ENCODE measurements at regions not wholly inside any gene's neighbourhood (a gene's known extent, or its start where the extent isn't known, plus 50 kb on each side); places are given as distances from the start of the nearest gene placed in this dataset.

- TF ChIP-seq CTCF (optimal IDR thresholded peaks at IDR 0.05 in 1 of 3, IDR thresholded peaks at IDR 0.05 in 1 of 3, conservative IDR thresholded peaks at IDR 0.05 in 1 of 3; ENCODE audit: extremely low read depth in 1 of 3, insufficient read depth in 2 of 3, low read length in 3 of 3) (no peak), EZH2 (IDR thresholded peaks at IDR 0.05; ENCODE audit: low read length) (no peak)
These were observed 281.4 kb upstream of the MKLN1 start for GRCh38 chr7:131046246-131046645.

Measured in keratinocyte (primary cell).